Neural cell (in vitro differentiated cells): ENCODE measurements at regions not wholly inside any gene's neighbourhood (a gene's known extent, or its start where the extent isn't known, plus 50 kb on each side); places are given as distances from the start of the nearest gene placed in this dataset.

Experiments
- H2AFZ ChIP-seq: fragments of 200-600, 300-800 bp; sonication (generic), shearing (Covaris generic); 2 replicates; pipeline ENCODE4 v1.6.0; 2014; ENCODE audit warnings: low read depth, mild to moderate bottlenecking, antibody characterized with exemption, low read length, moderate library complexity
- H3F3A ChIP-seq: fragments of 200-600 bp; shearing (Covaris generic); 2 replicates; pipeline ENCODE4 v1.6.1; 2016; ENCODE audit warnings: mild to moderate bottlenecking, moderate library complexity, mixed read lengths, antibody characterized with exemption, low read length; ENCODE audit not compliant: insufficient read depth, poor library complexity, severe bottlenecking
- H3K27ac ChIP-seq: fragments of 200-600, 300-800 bp; sonication (generic), shearing (Covaris generic); 2 replicates; pipeline ENCODE4 v1.5.1; 2014; ENCODE audit warnings: mild to moderate bottlenecking, low read length, moderate library complexity
- H3K27me3 ChIP-seq: fragments of 300-800, 200-600 bp; sonication (generic), shearing (Covaris generic); 2 replicates; pipeline ENCODE4 v1.6.0; 2014; ENCODE audit warnings: mild to moderate bottlenecking, low read depth, low read length, moderate library complexity; ENCODE audit not compliant: insufficient read depth
- H3K36me3 ChIP-seq: fragments of 300-800, 200-600 bp; sonication (generic), shearing (Covaris generic); 2 replicates; pipeline ENCODE4 v1.5.1; 2014; ENCODE audit warnings: mild to moderate bottlenecking, antibody characterized with exemption, low read length, moderate library complexity; ENCODE audit not compliant: insufficient read depth
- H3K4me2 ChIP-seq: fragments of 300-800, 200-600 bp; sonication (generic), shearing (Covaris generic); 2 replicates; pipeline ENCODE4 v1.6.0; 2014; ENCODE audit warnings: mild to moderate bottlenecking, low read length
- H3K4me3 ChIP-seq: fragments of 300-800, 200-600 bp; sonication (generic), shearing (Covaris generic); 2 replicates; pipeline ENCODE4 v1.5.1; 2014; ENCODE audit warnings: mild to moderate bottlenecking, low read length, moderate library complexity
- H3K79me2 ChIP-seq: fragments of 200-600 bp; shearing (Covaris generic); replicated peaks from 2 replicates; pipeline ENCODE4 v1.6.0; 2014; ENCODE audit warnings: mild to moderate bottlenecking, low read length, moderate library complexity; ENCODE audit not compliant: insufficient read depth
- H3K9ac ChIP-seq: fragments of 300-800, 200-600 bp; sonication (generic), shearing (Covaris generic); 2 replicates; pipeline ENCODE4 v1.6.1; 2016; ENCODE audit warnings: mild to moderate bottlenecking, low read length, mixed read lengths
- H3K9me2 ChIP-seq: fragments of 200-600 bp; shearing (Covaris generic); 2 replicates; pipeline ENCODE4 v1.6.1; 2016; ENCODE audit warnings: mild to moderate bottlenecking, low read length, mixed read lengths; ENCODE audit not compliant: insufficient read depth
- H3K9me3 ChIP-seq: fragments of 200-600, 300-800 bp; sonication (generic), shearing (Covaris generic); 2 replicates; pipeline ENCODE4 v1.6.1; 2016; ENCODE audit warnings: mild to moderate bottlenecking, mixed run types, low read length, moderate library complexity, mixed read lengths
- H4K20me1 ChIP-seq: fragments of 200-600 bp; shearing (Covaris generic); 2 replicates; pipeline ENCODE4 v1.6.1; 2016; ENCODE audit warnings: mild to moderate bottlenecking, mixed run types; ENCODE audit not compliant: insufficient read depth
- CTCF ChIP-seq: fragments of 450-650 bp; IDR thresholded peaks from 2 replicates; pipeline ENCODE4 v1.5.1; 2014; ENCODE audit warnings: antibody characterized with exemption, mild to moderate bottlenecking, moderate library complexity; ENCODE audit not compliant: poor library complexity, severe bottlenecking
- EP300 ChIP-seq: fragments of 450-650 bp; conservative IDR thresholded peaks from 2 replicates; pipeline ENCODE4 v1.6.1; 2014; ENCODE audit warnings: antibody characterized with exemption, mild to moderate bottlenecking, moderate library complexity; ENCODE audit not compliant: poor library complexity, severe bottlenecking
- EZH2 ChIP-seq: fragments of 200-600, 300-800 bp; shearing (Covaris generic), sonication (generic); IDR thresholded peaks from 2 replicates; pipeline ENCODE4 v1.6.1; 2014; ENCODE audit warnings: antibody characterized with exemption, low read length, borderline replicate concordance, mild to moderate bottlenecking; ENCODE audit not compliant: insufficient read depth, poor library complexity, severe bottlenecking
- MXI1 ChIP-seq: fragments of 450-650 bp; conservative IDR thresholded peaks from 2 replicates; pipeline ENCODE4 v1.6.1; 2014; ENCODE audit warnings: antibody characterized with exemption, mild to moderate bottlenecking; ENCODE audit not compliant: poor library complexity, severe bottlenecking
- POLR2AphosphoS5 ChIP-seq: IDR thresholded peaks from 2 replicates; pipeline ENCODE4 v1.6.1; 2012
- RAD21 ChIP-seq: fragments of 450-650 bp; conservative IDR thresholded peaks from 2 replicates; pipeline ENCODE4 v1.6.1; 2014; ENCODE audit warnings: antibody characterized with exemption, mild to moderate bottlenecking, moderate library complexity
- SMC3 ChIP-seq: fragments of 450-650 bp; conservative IDR thresholded peaks from 2 replicates; pipeline ENCODE4 v1.6.1; 2014; ENCODE audit warnings: antibody characterized with exemption, mild to moderate bottlenecking, moderate library complexity; ENCODE audit not compliant: poor library complexity
- TAF1 ChIP-seq: IDR thresholded peaks from 2 replicates; pipeline ENCODE4 v1.6.1; 2012; ENCODE audit warnings: low read depth
- TF ChIP-seq, protein P1 (sequence below): IDR thresholded peaks from 2 replicates; pipeline ENCODE4 v1.6.1; 2012; ENCODE audit warnings: borderline replicate concordance

- TF ChIP-seq RAD21 (no peak), TAF1 (no peak), EP300 (no peak), POLR2AphosphoS5 (no peak), SMC3 (no peak)
- TF ChIP-seq, protein P1, sequence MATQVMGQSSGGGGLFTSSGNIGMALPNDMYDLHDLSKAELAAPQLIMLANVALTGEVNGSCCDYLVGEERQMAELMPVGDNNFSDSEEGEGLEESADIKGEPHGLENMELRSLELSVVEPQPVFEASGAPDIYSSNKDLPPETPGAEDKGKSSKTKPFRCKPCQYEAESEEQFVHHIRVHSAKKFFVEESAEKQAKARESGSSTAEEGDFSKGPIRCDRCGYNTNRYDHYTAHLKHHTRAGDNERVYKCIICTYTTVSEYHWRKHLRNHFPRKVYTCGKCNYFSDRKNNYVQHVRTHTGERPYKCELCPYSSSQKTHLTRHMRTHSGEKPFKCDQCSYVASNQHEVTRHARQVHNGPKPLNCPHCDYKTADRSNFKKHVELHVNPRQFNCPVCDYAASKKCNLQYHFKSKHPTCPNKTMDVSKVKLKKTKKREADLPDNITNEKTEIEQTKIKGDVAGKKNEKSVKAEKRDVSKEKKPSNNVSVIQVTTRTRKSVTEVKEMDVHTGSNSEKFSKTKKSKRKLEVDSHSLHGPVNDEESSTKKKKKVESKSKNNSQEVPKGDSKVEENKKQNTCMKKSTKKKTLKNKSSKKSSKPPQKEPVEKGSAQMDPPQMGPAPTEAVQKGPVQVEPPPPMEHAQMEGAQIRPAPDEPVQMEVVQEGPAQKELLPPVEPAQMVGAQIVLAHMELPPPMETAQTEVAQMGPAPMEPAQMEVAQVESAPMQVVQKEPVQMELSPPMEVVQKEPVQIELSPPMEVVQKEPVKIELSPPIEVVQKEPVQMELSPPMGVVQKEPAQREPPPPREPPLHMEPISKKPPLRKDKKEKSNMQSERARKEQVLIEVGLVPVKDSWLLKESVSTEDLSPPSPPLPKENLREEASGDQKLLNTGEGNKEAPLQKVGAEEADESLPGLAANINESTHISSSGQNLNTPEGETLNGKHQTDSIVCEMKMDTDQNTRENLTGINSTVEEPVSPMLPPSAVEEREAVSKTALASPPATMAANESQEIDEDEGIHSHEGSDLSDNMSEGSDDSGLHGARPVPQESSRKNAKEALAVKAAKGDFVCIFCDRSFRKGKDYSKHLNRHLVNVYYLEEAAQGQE = no peak
- Histone ChIP-seq H3K4me3 (no peak overlapping the region), H3K79me2 (no peaks in the 10 kb centered on the region), H3F3A (no peaks in the 10 kb centered on the region), H3K9me2 (no peaks in the 10 kb centered on the region), H2AFZ (no peak overlapping the region), H3K27ac (no peak overlapping the region), H3K27me3 (no peaks in the 10 kb centered on the region), H3K4me2 (no peak overlapping the region), H3K9ac (no peak overlapping the region), H3K9me3 (no peaks in the 10 kb centered on the region), H4K20me1 (no peaks in the 10 kb centered on the region), H3K36me3 (no peaks in the 10 kb centered on the region)
These were observed 691.4 kb downstream of the BRD1 start for GRCh38 chr22:49136041-49136815.

DNA sequence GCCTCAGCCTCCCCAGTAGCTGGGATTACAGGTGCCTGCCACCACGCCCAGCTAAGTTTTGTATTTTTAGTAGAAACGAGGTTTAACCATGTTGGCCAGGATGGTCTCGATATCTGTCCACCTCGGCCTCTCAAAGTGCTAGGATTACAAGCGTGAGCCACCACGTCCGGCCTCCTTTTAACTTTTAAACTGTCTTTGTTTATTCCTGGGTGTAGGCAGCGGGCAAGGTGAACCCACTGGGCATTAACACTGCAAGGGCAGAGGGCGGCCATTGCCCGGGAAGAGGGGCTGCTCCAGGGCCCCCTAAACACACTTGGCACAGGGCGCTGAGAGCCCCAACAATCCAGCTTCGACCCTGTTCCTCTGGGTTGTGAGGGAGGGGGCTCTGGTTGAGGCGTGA lies 693.6 kb downstream of the BRD1 start:
- TF ChIP-seq, protein P1 = no peak
- TF ChIP-seq RAD21 = no peak
- no peak for TF ChIP-seq MXI1
- no peak for TF ChIP-seq CTCF
- no peak for TF ChIP-seq EZH2
- no peak for TF ChIP-seq POLR2AphosphoS5
- no peak for TF ChIP-seq SMC3
- no peak for TF ChIP-seq EP300
- TF ChIP-seq TAF1 = no peak
- no peaks in the 10 kb centered on the region for H3F3A ChIP-seq
- no peaks in the 10 kb centered on the region for H4K20me1 ChIP-seq
- no peaks in the 10 kb centered on the region for H3K27me3 ChIP-seq
- H3K4me2 ChIP-seq = no peak overlapping the region
- H3K79me2 ChIP-seq = no peaks in the 10 kb centered on the region
- H3K9me3 ChIP-seq = no peaks in the 10 kb centered on the region
- H3K4me3 ChIP-seq = no peak overlapping the region
- H3K9me2 ChIP-seq = no peaks in the 10 kb centered on the region
- H3K36me3 ChIP-seq = no peaks in the 10 kb centered on the region
- H3K27ac ChIP-seq = no peak overlapping the region
- H3K9ac ChIP-seq = no peak overlapping the region
- H2AFZ ChIP-seq = no peak overlapping the region
